IMR-90 (cell line): ENCODE measurements at regions not wholly inside any gene's neighbourhood (a gene's known extent, or its start where the extent isn't known, plus 50 kb on each side); places are given as distances from the start of the nearest gene placed in this dataset.

ENCODE experiments used
- ATAC-seq: fragments of 200-7000 bp; cut with Tn5 transposase; 2 replicates; pipeline ENCODE4 v1.9.1; 2020; ENCODE audit warnings: low read depth, mild to moderate bottlenecking, moderate library complexity
- BruUV-seq: library from RNA; stranded (reverse); fragments of 400-500 nt; replicated peaks from 2 replicates; lab custom pipeline; 2021; lab: Mats Ljungman, UMichigan
- CTCF ChIA-PET: fragments of 300-600 bp; formaldehyde crosslinking; extraction: SDS; loops from one replicate; lab custom pipeline; 2021; ENCODE audit warnings: antibody characterized with exemption; lab: Yijun Ruan, JAX
- POLR2A ChIA-PET: fragments of 300-600 bp; sonication (Branson Sonifier 250); formaldehyde crosslinking; loops from one replicate; lab custom pipeline; 2022; ENCODE audit warnings: antibody characterized with exemption; ENCODE audit not compliant: unreplicated experiment; lab: Charles Lee
- DNase-seq: peaks from one replicate; pipeline ENCODE4 v3.0.0; 2013
- H2AFZ ChIP-seq: replicated peaks from 2 replicates; pipeline ENCODE3; 2013; ENCODE audit warnings: low read length, mild to moderate bottlenecking; ENCODE audit not compliant: poor library complexity
- H2AK5ac ChIP-seq: 2 replicates; pipeline ENCODE4 v1.6.1; 2013; ENCODE audit warnings: low read depth, low read length, inconsistent platforms
- H2AK9ac ChIP-seq: replicated peaks from 2 replicates; pipeline ENCODE3; 2013; ENCODE audit warnings: mild to moderate bottlenecking, low read depth, low read length, moderate library complexity; ENCODE audit not compliant: poor library complexity
- H2BK120ac ChIP-seq: 2 replicates; pipeline ENCODE4 v1.6.1; 2013; ENCODE audit warnings: low read depth, low read length, inconsistent platforms
- H2BK15ac ChIP-seq: 3 replicates; pipeline ENCODE4 v1.6.1; 2013; ENCODE audit warnings: low read depth, low read length, inconsistent platforms
- H2BK20ac ChIP-seq: 2 replicates; pipeline ENCODE4 v1.6.1; 2013; ENCODE audit warnings: low read depth, mild to moderate bottlenecking, inconsistent platforms, low read length, moderate library complexity
- H2BK5ac ChIP-seq: 2 replicates; pipeline ENCODE4 v1.6.1; 2013; ENCODE audit warnings: mild to moderate bottlenecking, low read depth, low read length, inconsistent platforms; ENCODE audit not compliant: poor library complexity, severe bottlenecking
- H3K14ac ChIP-seq: replicated peaks from 2 replicates; pipeline ENCODE4 v1.6.1; 2013; ENCODE audit warnings: low read depth, low read length, inconsistent platforms
- H3K18ac ChIP-seq: 2 replicates; pipeline ENCODE4 v1.6.1; 2013; ENCODE audit warnings: low read depth, low read length, control low read depth
- H3K23ac ChIP-seq: 2 replicates; pipeline ENCODE4 v1.6.1; 2013; ENCODE audit warnings: low read depth, low read length, inconsistent platforms
- H3K27ac ChIP-seq: 2 replicates; pipeline ENCODE4 v1.5.1; 2013; ENCODE audit warnings: mild to moderate bottlenecking, control low read depth, low read length; ENCODE audit not compliant: insufficient read depth
- H3K27me3 ChIP-seq: 2 replicates; pipeline ENCODE4 v1.6.1; 2013; ENCODE audit warnings: low read length; ENCODE audit not compliant: control insufficient read depth, insufficient read depth
- H3K36me3 ChIP-seq: 2 replicates; pipeline ENCODE4 v1.6.1; 2013; ENCODE audit warnings: low read length, mixed read lengths; ENCODE audit not compliant: control insufficient read depth, insufficient read depth
- H3K4ac ChIP-seq: 2 replicates; pipeline ENCODE4 v1.6.1; 2013; ENCODE audit warnings: low read depth, low read length, inconsistent platforms
- H3K4me1 ChIP-seq: 2 replicates; pipeline ENCODE4 v1.6.1; 2013; ENCODE audit warnings: low read length, mixed read lengths; ENCODE audit not compliant: control insufficient read depth, insufficient read depth
- H3K4me2 ChIP-seq: 2 replicates; pipeline ENCODE4 v1.6.1; 2013; ENCODE audit warnings: low read depth, mild to moderate bottlenecking, control low read depth, low read length, moderate library complexity
- H3K4me3 ChIP-seq: 2 replicates; pipeline ENCODE4 v1.5.1; 2013; ENCODE audit warnings: low read depth, mild to moderate bottlenecking, control low read depth, low read length, moderate library complexity; ENCODE audit not compliant: insufficient read depth
- H3K56ac ChIP-seq: 2 replicates; pipeline ENCODE4 v1.6.1; 2013; ENCODE audit warnings: low read length, inconsistent platforms; ENCODE audit not compliant: insufficient read depth; ENCODE audit errors: extremely low read depth
- H3K79me1 ChIP-seq, 2 experiments: 2 replicates each; pipeline ENCODE4 v1.6.1; 2013; ENCODE audit warnings: low read length in 2 of 2, inconsistent platforms in 1 of 2, low read depth in 1 of 2
- H3K9ac ChIP-seq: 2 replicates; pipeline ENCODE4 v1.6.1; 2013; ENCODE audit warnings: low read depth, low read length, control low read depth
- H3K9me1 ChIP-seq: 2 replicates; pipeline ENCODE4 v1.6.1; 2013; ENCODE audit warnings: low read length, inconsistent platforms; ENCODE audit not compliant: insufficient read depth
- H3K9me3 ChIP-seq: 2 replicates; pipeline ENCODE4 v1.6.1; 2013; ENCODE audit warnings: low read length; ENCODE audit not compliant: control insufficient read depth, insufficient read depth
- H4K20me1 ChIP-seq: 2 replicates; pipeline ENCODE4 v1.6.1; 2013; ENCODE audit warnings: low read length, inconsistent platforms; ENCODE audit not compliant: insufficient read depth
- H4K5ac ChIP-seq: 2 replicates; pipeline ENCODE4 v1.6.1; 2013; ENCODE audit warnings: mild to moderate bottlenecking, low read depth, low read length, control low read depth
- H4K8ac ChIP-seq, 2 experiments: 2 replicates each; pipeline ENCODE4 v1.6.1; 2013; ENCODE audit warnings: low read depth in 2 of 2, low read length in 2 of 2, control low read depth in 1 of 2, inconsistent platforms in 1 of 2
- H4K91ac ChIP-seq: 2 replicates; pipeline ENCODE4 v1.6.1; 2013; ENCODE audit warnings: low read depth, low read length, inconsistent platforms; ENCODE audit not compliant: insufficient read depth
- MAFK ChIP-seq: IDR thresholded peaks from 2 replicates; pipeline ENCODE4 v1.6.1; 2012; ENCODE audit warnings: low read depth, low read length, improper control_type of control experiment
- RFX5 ChIP-seq: IDR thresholded peaks from 2 replicates; pipeline ENCODE4 v1.8.0; 2012; ENCODE audit warnings: low read depth, mild to moderate bottlenecking, low read length, moderate library complexity
- WGBS, 2 experiments: methylation state at CpG; one replicate each; pipeline versions ENCODE4 v1.1.5 to v1.1.7; 2013; ENCODE audit warnings: missing lambda C conversion rate in 2 of 2; ENCODE audit not compliant: insufficient read length in 1 of 2; ENCODE audit errors: extremely low coverage in 2 of 2; 5-methylcytosine and 5-hydroxymethylcytosine counted together
- dilution Hi-C: fragments of 300-500 bp; cut with HindIII; formaldehyde crosslinking; loops from one replicate; pipeline ENCODE4 v1.14.3; 2018; ENCODE audit warnings: low sequenced_read_pairs; ENCODE audit not compliant: unreplicated experiment
- in situ Hi-C: fragments of 300-500 bp; cut with MboI; formaldehyde crosslinking; loops from 3 replicates; pipeline ENCODE4 v1.14.3; 2019; ENCODE audit warnings: low sequenced_read_pairs, inconsistent platforms, mixed read lengths
- intact Hi-C: fragments of 100-400 bp; cut with micrococcal nuclease; formaldehyde crosslinking; loops from 2 replicates; pipeline ENCODE4 v1.10.0; 2022

GRCh38 chr13:55649485-55649884 lies 1491.2 kb upstream of the PRR20A start:
- no peaks in the 10 kb centered on the region for H3K27me3 ChIP-seq
- no peak overlapping the region for H3K9ac ChIP-seq
- no peak overlapping the region for H2BK20ac ChIP-seq
- no peaks in the 10 kb centered on the region for H3K9me1 ChIP-seq
- H2BK5ac ChIP-seq, result no peak overlapping the region
- H4K8ac ChIP-seq, result no peak overlapping the region
- no peak overlapping the region for H3K56ac ChIP-seq
- H2BK15ac ChIP-seq, result no peak overlapping the region
- ChIA-PET POLR2A (no interaction called here), CTCF (no interaction called here)
- no peak overlapping the region for H3K14ac ChIP-seq
- in situ Hi-C loops, result no loop called here
- no peak overlapping the region for H3K18ac ChIP-seq
- intact Hi-C loops, result no loop called here
- no peak overlapping the region for H4K91ac ChIP-seq
- H2BK120ac ChIP-seq, result no peak overlapping the region
- H4K5ac ChIP-seq, result no peak overlapping the region
- H3K23ac ChIP-seq, result no peak overlapping the region
- peaks cover 2% of the 10 kb centered on the region; the same call in 1 of the 2 replicates for H3K9me3 ChIP-seq
- dilution Hi-C loops, result no loop called here
- no peak for DNase-seq
- no peaks in the 10 kb centered on the region for H4K20me1 ChIP-seq
- no peaks in the 10 kb centered on the region for H3K79me1 ChIP-seq
- BruUV-seq, result no TSS peak
- no peaks in the 10 kb centered on the region for H3K4me1 ChIP-seq
- TF ChIP-seq MAFK (peak; percentile 81), RFX5 (no peak)
- H2AK9ac ChIP-seq, result no peak overlapping the region
- ATAC-seq, result no peak
- H3K4me2 ChIP-seq, result no peak overlapping the region
- no peak overlapping the region for H3K27ac ChIP-seq
- H3K36me3 ChIP-seq, result no peaks in the 10 kb centered on the region
- no peak overlapping the region for H3K4ac ChIP-seq
- H2AFZ ChIP-seq, result no peak overlapping the region
- no peak overlapping the region for H3K4me3 ChIP-seq
- 60% methylated on average over 1 of the region's 1 CpG; no CpG with 5 or more reads in 1 of the 2 experiments for WGBS, 2 experiments
- H2AK5ac ChIP-seq, result no peak overlapping the region
